ENCODE measurements at regions not wholly inside any gene's neighbourhood (a gene's known extent, or its start where the extent isn't known, plus 50 kb on each side); places are given as distances from the start of the nearest gene placed in this dataset.

- TF ChIP-seq CTCF (conservative IDR thresholded peaks at IDR 0.05; ENCODE audit: low read depth, low read length) (no peak), EZH2phosphoT487 (IDR thresholded peaks at IDR 0.05; ENCODE audit: borderline replicate concordance, low read length) (no peak)
Measured at GRCh38 chr11:92484570-92484969, 260.0 kb downstream of the FAT3 start.
